Activated T-helper 2 cell treated with anti-CD3 and anti-CD28 coated beads, Interferon-gamma antibody, Interleukin-2, Interleukin-4, amounts not matched to agents 10 μg/mL and 5 μg/mL and 100 μg/mL, durations not matched to agents 14 hours and 24 hours and 36 hours (primary cell): ENCODE measurements at regions not wholly inside any gene's neighbourhood (a gene's known extent, or its start where the extent isn't known, plus 50 kb on each side); places are given as distances from the start of the nearest gene placed in this dataset.

Experiments
- DNase-seq: peaks from one replicate; pipeline ENCODE4 v3.0.0; 2021; ENCODE audit warnings: low spot score
- H3K27ac Mint-ChIP-seq: one replicate; pipeline ENCODE4 v1.8.0; 2021; ENCODE audit warnings: mixed read lengths
- H3K27me3 Mint-ChIP-seq: one replicate; pipeline ENCODE4 v1.8.0; 2021; ENCODE audit warnings: low read depth, mixed read lengths
- H3K36me3 Mint-ChIP-seq: one replicate; pipeline ENCODE4 v1.8.0; 2021; ENCODE audit warnings: low read depth, mixed read lengths
- H3K4me1 Mint-ChIP-seq: one replicate; pipeline ENCODE4 v1.8.0; 2021; ENCODE audit warnings: low read depth, mixed read lengths
- H3K4me3 Mint-ChIP-seq: one replicate; pipeline ENCODE4 v1.8.0; 2021; ENCODE audit warnings: low read depth, mild to moderate bottlenecking, moderate library complexity, mixed read lengths
- H3K9me3 Mint-ChIP-seq: one replicate; pipeline ENCODE4 v1.8.0; 2021; ENCODE audit warnings: mixed read lengths
- intact Hi-C: fragments of 100-400 bp; cut with micrococcal nuclease; formaldehyde crosslinking; loops from one replicate; pipeline ENCODE4 v1.15.1; 2023

GRCh38 chr6:51526922-51527321, 560.5 kb downstream of the PKHD1 start:
- Mint-ChIP-seq H3K27ac (no peak overlapping the region), H3K4me3 (no peak overlapping the region), H3K4me1 (no peaks in the 10 kb centered on the region), H3K36me3 (no peaks in the 10 kb centered on the region), H3K9me3 (no peaks in the 10 kb centered on the region), H3K27me3 (no peaks in the 10 kb centered on the region)
- no peak for DNase-seq
- intact Hi-C loops, result no loop called here

DNA sequence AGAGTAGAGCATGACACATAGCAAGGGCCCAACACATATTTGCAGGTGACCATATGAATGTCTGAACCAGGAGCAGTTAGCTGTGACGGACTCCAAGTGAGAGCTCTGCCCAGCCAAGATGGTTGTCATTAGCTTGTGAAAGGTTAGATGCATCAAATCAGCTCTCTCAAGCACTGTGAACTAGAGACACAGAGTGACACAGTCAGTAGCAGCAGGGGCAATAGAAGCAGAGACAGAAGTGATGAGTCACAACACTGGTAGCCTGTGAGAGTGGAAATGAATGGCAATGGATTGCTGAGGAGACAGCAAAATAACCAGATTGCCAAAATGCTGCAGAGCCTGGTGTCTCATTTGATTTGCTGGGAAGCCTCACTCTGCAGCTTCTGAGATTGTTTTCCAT, 558.9 kb downstream of the PKHD1 start:
- H3K27ac Mint-ChIP-seq, result no peak overlapping the region
- H3K4me3 Mint-ChIP-seq, result no peak overlapping the region
- no peaks in the 10 kb centered on the region for H3K27me3 Mint-ChIP-seq
- H3K4me1 Mint-ChIP-seq, result no peaks in the 10 kb centered on the region
- intact Hi-C loops, result no loop called here
- H3K36me3 Mint-ChIP-seq, result no peaks in the 10 kb centered on the region
- H3K9me3 Mint-ChIP-seq, result no peaks in the 10 kb centered on the region
- no peak for DNase-seq

- DNase-seq, result no peak
- Mint-ChIP-seq H3K4me1 (no peaks in the 10 kb centered on the region), H3K27ac (no peak overlapping the region), H3K36me3 (no peaks in the 10 kb centered on the region), H3K9me3 (no peaks in the 10 kb centered on the region), H3K4me3 (no peak overlapping the region), H3K27me3 (no peaks in the 10 kb centered on the region)
- intact Hi-C loops, result no loop called here
These were observed 558.2 kb downstream of the PKHD1 start for GRCh38 chr6:51529240-51529639.

DNA sequence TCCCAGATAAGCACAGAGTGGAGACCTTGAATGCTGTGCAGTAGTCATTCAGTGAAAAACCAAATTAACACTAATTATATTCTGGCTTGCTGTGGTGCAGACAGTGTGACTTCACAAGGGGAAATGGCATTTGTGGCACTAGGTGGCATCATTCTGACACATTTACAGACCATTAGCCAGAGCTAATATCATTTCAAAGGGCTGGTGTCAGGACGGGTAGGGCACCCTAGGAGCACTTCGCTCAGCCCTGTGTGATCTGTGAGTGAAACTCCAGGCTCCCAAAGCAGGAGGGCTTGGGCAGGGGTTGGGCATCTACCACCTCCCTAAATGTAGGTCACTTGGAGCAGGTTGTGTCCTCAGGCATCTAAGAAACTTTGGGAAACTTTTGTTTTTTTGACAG, 555.8 kb downstream of the PKHD1 start:
- no peaks in the 10 kb centered on the region for H3K4me1 Mint-ChIP-seq
- H3K9me3 Mint-ChIP-seq, result no peaks in the 10 kb centered on the region
- H3K4me3 Mint-ChIP-seq, result no peak overlapping the region
- H3K27me3 Mint-ChIP-seq, result no peaks in the 10 kb centered on the region
- no peak overlapping the region for H3K27ac Mint-ChIP-seq
- H3K36me3 Mint-ChIP-seq, result no peaks in the 10 kb centered on the region
- DNase-seq, result no peak
- intact Hi-C loops, result no loop called here

DNA sequence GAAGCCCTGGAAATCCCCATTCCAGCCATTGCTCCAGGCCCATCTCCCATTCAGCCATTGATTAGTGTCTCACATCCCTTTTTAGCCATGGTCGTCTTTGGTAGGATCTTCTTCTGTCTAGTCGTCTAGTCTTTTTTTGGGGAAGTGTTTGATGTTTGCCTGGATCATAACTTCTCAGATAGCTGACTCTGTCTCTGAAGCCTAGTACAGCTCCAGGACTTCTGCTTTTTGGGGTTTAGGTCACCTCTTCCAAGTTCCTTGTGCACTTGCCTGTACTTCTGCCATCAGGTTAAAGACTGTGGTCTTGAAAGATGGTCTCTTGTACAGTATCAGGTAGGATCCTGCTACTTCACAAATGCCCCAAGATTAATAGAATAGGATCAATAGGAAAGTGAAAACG, 553.5 kb downstream of the PKHD1 start:
- H3K27me3 Mint-ChIP-seq, result no peaks in the 10 kb centered on the region
- no peak overlapping the region for H3K27ac Mint-ChIP-seq
- H3K9me3 Mint-ChIP-seq, result no peaks in the 10 kb centered on the region
- intact Hi-C loops, result no loop called here
- H3K36me3 Mint-ChIP-seq, result no peaks in the 10 kb centered on the region
- DNase-seq, result no peak
- H3K4me3 Mint-ChIP-seq, result no peak overlapping the region
- no peaks in the 10 kb centered on the region for H3K4me1 Mint-ChIP-seq

DNA sequence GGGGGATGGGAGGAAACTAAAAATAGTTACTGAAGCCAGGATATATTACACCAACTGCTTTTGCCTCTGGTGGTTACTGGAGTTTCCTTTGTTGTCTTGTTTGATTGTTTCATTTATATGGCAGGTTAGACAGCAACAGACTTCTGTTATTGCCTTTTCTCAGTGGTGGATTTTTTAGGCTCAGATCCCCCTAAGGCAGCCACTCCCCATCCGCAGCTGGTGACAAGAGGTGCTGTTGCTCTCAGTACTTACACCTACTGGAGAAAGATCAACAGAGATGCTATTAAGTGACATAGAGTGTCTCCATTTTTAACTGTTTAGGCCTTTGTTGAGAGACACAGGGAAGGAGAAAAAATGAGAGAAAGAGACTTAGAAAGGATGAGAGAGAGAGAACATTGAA, 552.1 kb downstream of the PKHD1 start:
- no peak overlapping the region for H3K4me3 Mint-ChIP-seq
- DNase-seq, result no peak
- H3K4me1 Mint-ChIP-seq, result no peaks in the 10 kb centered on the region
- intact Hi-C loops, result no loop called here
- no peaks in the 10 kb centered on the region for H3K9me3 Mint-ChIP-seq
- no peaks in the 10 kb centered on the region for H3K27me3 Mint-ChIP-seq
- no peak overlapping the region for H3K27ac Mint-ChIP-seq
- H3K36me3 Mint-ChIP-seq, result no peaks in the 10 kb centered on the region

DNA sequence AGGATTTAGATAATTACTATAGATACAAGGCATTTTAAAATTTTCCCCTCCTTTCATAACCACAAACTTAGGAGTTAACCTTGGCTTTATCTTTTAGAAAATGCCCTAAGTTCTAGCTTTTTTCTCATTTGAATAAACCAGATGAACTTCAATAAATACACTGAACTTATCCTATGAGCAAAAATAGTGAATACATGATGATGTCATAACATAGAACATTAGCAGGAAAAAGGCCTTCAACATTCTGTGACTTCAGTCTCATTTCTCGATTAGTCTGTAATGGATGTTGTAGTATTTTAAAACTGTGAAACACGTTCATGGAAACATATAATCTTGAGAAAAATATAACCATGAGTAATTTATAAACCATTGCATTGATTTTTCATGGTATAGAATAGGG, 550.7 kb downstream of the PKHD1 start:
- Mint-ChIP-seq H3K36me3 (no peaks in the 10 kb centered on the region), H3K27me3 (no peaks in the 10 kb centered on the region), H3K4me3 (no peak overlapping the region), H3K4me1 (no peaks in the 10 kb centered on the region), H3K27ac (no peak overlapping the region), H3K9me3 (no peaks in the 10 kb centered on the region)
- intact Hi-C loops, result no loop called here
- no peak for DNase-seq

GRCh38 chr6:51541847-51542246, 545.6 kb downstream of the PKHD1 start:
- Mint-ChIP-seq H3K27ac (no peak overlapping the region), H3K9me3 (no peaks in the 10 kb centered on the region), H3K4me3 (no peak overlapping the region), H3K4me1 (no peaks in the 10 kb centered on the region), H3K27me3 (no peaks in the 10 kb centered on the region), H3K36me3 (no peaks in the 10 kb centered on the region)
- DNase-seq, result no peak
- intact Hi-C loops, result no loop called here

DNA sequence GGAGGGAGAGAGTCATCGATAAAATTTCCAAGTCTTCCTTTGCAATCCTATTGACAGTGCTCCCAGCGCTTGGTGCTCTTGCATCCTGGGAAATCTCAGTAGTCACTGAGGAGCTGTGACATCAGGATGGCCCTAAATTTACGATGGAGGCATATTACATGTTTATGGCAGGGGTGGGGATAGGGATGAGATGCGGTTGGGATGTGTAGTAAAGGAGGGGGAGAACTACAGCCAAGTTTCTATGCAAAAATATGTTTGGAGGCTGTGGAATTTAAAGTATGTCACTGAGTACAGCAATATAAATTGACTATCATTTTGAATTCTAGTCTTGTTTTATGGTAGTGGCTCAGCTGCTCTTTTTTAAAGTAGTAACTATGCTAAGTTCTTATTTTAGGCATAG, 544.9 kb downstream of the PKHD1 start:
- H3K9me3 Mint-ChIP-seq, result no peaks in the 10 kb centered on the region
- intact Hi-C loops, result no loop called here
- no peaks in the 10 kb centered on the region for H3K27me3 Mint-ChIP-seq
- H3K4me3 Mint-ChIP-seq, result no peak overlapping the region
- DNase-seq, result no peak
- H3K27ac Mint-ChIP-seq, result no peak overlapping the region
- no peaks in the 10 kb centered on the region for H3K4me1 Mint-ChIP-seq
- H3K36me3 Mint-ChIP-seq, result no peaks in the 10 kb centered on the region

DNA sequence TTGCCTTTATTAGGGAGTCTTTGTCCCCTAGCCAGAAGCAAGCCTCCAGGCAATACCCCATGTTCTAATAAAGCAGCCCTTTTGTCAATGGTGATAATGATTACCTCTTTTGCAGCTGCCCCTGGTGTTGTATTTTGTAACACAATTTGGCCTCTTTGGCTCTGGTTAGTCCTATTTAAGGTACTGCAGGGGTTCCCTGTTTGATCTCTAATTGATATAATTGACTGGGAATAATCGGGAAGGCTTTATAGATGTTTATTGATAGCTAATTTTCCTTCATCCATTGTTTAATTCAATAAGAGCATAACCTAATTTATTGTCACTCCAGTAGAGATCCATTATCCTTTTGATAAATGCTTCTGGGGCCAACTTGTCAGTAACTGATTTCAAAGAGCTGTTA, 537.2 kb downstream of the PKHD1 start:
- intact Hi-C loops, result no loop called here
- H3K4me1 Mint-ChIP-seq, result no peaks in the 10 kb centered on the region
- no peaks in the 10 kb centered on the region for H3K27me3 Mint-ChIP-seq
- DNase-seq, result no peak
- no peaks in the 10 kb centered on the region for H3K36me3 Mint-ChIP-seq
- no peak overlapping the region for H3K4me3 Mint-ChIP-seq
- no peak overlapping the region for H3K27ac Mint-ChIP-seq
- H3K9me3 Mint-ChIP-seq, result no peaks in the 10 kb centered on the region

DNA sequence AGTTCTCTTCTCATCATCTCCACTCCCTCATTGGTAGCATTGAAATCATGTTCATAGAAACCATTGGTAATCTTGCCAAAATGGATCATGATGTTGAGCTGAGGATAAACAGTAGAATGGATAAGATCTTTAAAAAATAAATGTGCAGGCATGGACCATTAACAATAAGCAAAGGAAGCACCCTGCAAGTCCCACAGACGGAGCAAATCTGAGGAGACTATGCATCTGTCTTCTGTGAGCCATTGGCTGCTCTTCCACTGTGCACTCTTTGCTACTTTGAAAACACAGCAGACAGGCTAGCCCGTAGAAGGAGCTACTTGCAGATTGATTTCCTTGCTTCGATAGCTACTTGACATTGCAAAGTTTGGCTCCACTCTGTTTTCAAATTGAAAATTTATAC, 535.0 kb downstream of the PKHD1 start:
- H3K36me3 Mint-ChIP-seq, result no peaks in the 10 kb centered on the region
- no peaks in the 10 kb centered on the region for H3K27me3 Mint-ChIP-seq
- intact Hi-C loops, result no loop called here
- DNase-seq, result no peak
- H3K4me3 Mint-ChIP-seq, result no peak overlapping the region
- no peak overlapping the region for H3K27ac Mint-ChIP-seq
- no peaks in the 10 kb centered on the region for H3K4me1 Mint-ChIP-seq
- H3K9me3 Mint-ChIP-seq, result no peaks in the 10 kb centered on the region

DNA sequence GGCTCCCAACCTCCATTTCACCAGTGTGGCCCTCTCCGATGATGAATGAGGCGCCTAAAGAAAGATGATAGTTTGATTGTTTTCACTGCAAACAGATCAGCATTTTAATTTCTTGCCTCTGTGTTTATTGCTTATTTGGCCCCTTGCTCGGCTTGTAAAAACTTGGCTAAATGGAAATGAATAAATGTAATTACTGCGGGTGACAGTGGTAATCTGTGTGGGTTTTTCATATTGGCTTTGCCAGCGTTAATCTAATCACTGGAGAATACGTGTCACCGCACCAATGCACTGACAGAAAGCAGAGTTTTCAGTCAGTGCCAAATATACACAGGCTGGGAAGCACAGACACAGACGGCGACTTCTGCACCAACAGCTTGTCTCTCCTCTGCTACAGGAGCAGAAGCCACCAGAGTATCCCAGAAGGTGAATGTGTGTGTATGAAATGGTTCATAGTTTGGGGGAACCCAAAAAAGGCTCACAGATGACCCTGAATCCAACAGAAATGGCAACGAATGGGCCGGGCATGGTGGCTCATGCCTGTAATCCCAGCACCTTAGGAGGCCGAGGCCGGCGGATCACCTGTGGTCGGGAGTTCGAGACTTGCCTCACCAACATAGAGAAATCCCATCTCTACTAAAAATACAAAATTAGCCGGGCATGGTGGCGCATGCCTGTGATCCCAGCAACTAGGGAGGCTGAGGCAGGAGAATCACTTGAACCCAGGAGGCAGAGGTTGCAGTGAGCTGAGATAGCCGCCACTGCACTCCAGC, 534.0 kb downstream of the PKHD1 start:
- Mint-ChIP-seq H3K27me3 (no peaks in the 10 kb centered on the region), H3K36me3 (no peaks in the 10 kb centered on the region), H3K4me3 (no peak overlapping the region), H3K27ac (no peak overlapping the region), H3K4me1 (no peaks in the 10 kb centered on the region), H3K9me3 (no peaks in the 10 kb centered on the region)
- intact Hi-C loops, result no loop called here
- no peak for DNase-seq

DNA sequence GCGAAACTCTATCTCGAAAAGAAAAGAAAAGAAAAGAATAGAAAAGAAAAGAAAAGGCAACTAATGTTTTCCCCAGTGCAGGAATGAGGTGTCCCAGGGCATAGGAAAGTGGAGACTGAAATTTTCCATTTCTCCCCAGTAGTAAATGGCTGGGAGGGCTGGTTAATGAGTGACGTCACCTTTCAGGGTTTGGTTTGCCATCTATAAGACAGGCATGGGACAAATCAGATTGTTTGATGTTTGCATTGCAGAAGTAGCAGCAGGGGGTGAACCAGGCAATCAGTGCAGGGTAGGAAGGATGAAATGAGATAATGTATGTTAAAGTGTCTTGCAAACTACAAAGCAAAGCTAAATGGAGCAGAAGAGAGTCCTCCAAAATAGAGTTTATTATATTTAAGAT, 533.4 kb downstream of the PKHD1 start:
- no peaks in the 10 kb centered on the region for H3K36me3 Mint-ChIP-seq
- intact Hi-C loops, result no loop called here

DNA sequence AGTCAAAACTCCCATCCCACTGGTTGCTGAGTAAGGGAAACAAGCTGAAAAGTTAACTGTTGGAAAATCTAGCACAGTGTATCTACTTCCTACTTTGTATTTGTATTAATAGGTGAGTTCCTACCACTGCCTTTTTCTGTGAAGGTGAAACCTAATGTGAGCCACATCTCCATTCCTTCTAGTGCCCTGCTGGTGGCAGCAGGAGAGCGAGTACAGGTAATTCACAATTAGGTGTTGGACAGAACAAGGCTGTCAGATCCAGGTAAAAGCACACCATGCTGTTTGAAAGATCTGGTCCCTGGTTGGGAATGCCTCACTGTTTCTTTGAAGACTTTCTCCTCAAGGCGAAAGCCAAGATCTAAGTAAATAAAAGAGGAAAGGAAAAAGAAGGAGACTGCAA, 528.4 kb downstream of the PKHD1 start:
- intact Hi-C loops, result no loop called here
- DNase-seq, result no peak
- H3K36me3 Mint-ChIP-seq, result no peaks in the 10 kb centered on the region
- H3K27me3 Mint-ChIP-seq, result no peaks in the 10 kb centered on the region
- H3K4me3 Mint-ChIP-seq, result no peak overlapping the region
- no peak overlapping the region for H3K27ac Mint-ChIP-seq
- H3K4me1 Mint-ChIP-seq, result no peaks in the 10 kb centered on the region
- no peaks in the 10 kb centered on the region for H3K9me3 Mint-ChIP-seq

More for the DNA sequence above, 533.4 kb downstream of the PKHD1 start:
- no peaks in the 10 kb centered on the region for H3K4me1 Mint-ChIP-seq
- no peak overlapping the region for H3K27ac Mint-ChIP-seq
- no peak for DNase-seq
- no peak overlapping the region for H3K4me3 Mint-ChIP-seq
- H3K9me3 Mint-ChIP-seq, result no peaks in the 10 kb centered on the region
- no peaks in the 10 kb centered on the region for H3K27me3 Mint-ChIP-seq
